HG03025 (cell line): ENCODE measurements at regions not wholly inside any gene's neighbourhood (a gene's known extent, or its start where the extent isn't known, plus 50 kb on each side); places are given as distances from the start of the nearest gene placed in this dataset.

Experiments
- ATAC-seq: cut with Tn5 transposase; IDR thresholded peaks from one replicate; pipeline ENCODE4 v1.9.1; 2021; ENCODE audit warnings: mild to moderate bottlenecking, moderate library complexity; ENCODE audit not compliant: unreplicated experiment, low FRiP score

GRCh38 chr2:140064243-140064642 is 1284.1 kb upstream of the NXPH2 start:
- ATAC-seq = no peak

DNA sequence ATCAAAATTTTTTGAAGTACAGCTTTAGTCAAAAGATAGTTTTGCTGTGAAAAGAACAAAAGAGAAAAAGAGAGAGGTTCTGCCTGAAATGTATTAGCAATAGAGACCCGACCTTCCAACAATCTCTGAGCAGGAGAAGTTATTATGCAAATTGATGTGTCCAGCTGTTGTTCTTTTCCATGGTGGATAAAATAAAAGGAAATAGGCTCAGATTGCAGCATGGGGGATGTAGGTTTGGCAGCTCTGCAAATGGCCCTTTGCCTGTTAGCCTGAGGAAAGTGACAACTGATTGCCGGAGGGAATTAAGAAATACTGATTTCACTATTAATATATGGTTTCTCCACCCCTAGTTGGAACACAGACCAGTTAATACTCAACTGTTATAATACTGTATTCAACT is 1283.2 kb upstream of the NXPH2 start:
- ATAC-seq = no peak

DNA sequence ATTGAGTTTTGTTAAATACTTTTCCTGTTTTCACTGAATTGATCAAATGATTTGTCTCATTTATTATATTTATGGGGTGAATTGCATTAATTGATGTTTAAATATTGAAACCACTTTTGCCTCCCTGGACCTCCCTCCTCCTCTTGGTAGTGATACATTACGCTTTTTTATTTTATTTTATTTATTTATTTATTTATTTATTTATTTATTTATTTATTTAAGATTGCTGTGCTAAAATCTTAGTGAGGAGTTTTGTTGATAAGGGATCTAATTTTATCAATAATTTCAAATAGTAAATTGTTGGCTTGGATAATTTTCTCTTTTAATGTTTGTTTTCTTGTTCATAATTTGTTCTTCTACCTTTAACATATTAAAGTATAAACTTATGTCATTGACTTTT is 1281.0 kb upstream of the NXPH2 start:
- no peak for ATAC-seq

GRCh38 chr2:140057928-140058327 is 1277.7 kb upstream of the NXPH2 start:
- ATAC-seq = no peak

- ATAC-seq = no peak
Measured at GRCh38 chr2:140041811-140042210, 1261.6 kb upstream of the NXPH2 start.

DNA sequence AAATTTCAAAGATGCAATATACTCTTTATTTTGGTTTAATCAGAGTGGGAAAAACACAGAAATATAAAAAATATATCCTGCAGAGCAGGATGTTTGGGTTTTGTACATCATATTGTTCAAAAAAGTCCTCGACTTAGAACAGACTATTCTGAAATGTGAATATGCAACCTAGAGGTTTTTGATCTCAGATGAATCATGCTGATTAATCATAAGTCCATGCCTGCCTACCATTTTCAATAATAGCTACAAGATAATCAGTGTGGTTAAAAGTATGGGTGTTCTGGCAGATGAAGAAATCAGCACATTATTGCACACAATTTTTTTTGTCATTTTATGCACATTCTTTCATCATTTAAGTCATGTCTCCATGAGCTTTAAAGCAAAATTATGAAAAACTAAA is 1261.0 kb upstream of the NXPH2 start:
- ATAC-seq = no peak

- ATAC-seq = no peak
Measured at GRCh38 chr2:140033638-140034037, 1253.4 kb upstream of the NXPH2 start.

- ATAC-seq = no peak
Measured at GRCh38 chr2:140027966-140028365, 1247.8 kb upstream of the NXPH2 start.

DNA sequence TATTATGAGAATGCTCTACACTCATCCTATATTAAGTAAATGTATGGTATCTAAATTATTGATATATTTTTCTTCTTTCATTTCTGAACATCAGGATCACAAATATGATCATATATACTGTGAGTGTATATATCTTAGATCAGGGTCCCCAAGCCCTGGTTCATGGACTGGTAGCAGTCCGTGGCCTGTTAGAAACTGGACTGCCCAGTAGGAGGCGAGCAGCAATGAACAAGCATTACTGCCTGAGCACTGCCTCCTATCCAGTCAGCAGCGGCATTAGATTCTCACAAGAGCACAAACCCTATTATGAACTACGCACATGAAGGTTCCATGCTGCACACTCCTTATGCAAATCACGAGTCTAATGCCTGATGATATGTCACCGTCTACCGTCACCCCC is 1247.1 kb upstream of the NXPH2 start:
- no peak for ATAC-seq

DNA sequence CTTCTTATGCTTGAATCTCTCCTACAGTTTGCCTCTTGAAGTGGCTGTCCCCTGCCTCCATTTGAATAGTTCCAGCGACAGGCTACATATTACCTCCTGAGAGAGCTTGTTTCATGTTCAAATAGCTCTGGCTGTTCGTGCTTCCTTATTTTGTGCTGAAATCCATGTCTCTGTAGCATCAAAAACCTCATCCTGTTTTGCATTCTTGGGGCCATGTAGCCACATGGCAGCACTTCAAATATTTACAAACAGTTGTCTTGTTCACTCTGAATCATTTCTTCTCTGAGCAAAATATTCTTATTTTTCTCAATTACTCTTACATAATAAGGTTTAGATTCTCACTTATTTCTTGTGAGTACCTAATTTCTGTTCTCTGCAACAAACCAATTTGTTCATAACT is 1243.1 kb upstream of the NXPH2 start:
- no peak for ATAC-seq

GRCh38 chr2:140018541-140018940 is 1238.4 kb upstream of the NXPH2 start:
- ATAC-seq = no peak

- ATAC-seq = no peak
Measured at GRCh38 chr2:140014204-140014546, 1234.0 kb upstream of the NXPH2 start.

DNA sequence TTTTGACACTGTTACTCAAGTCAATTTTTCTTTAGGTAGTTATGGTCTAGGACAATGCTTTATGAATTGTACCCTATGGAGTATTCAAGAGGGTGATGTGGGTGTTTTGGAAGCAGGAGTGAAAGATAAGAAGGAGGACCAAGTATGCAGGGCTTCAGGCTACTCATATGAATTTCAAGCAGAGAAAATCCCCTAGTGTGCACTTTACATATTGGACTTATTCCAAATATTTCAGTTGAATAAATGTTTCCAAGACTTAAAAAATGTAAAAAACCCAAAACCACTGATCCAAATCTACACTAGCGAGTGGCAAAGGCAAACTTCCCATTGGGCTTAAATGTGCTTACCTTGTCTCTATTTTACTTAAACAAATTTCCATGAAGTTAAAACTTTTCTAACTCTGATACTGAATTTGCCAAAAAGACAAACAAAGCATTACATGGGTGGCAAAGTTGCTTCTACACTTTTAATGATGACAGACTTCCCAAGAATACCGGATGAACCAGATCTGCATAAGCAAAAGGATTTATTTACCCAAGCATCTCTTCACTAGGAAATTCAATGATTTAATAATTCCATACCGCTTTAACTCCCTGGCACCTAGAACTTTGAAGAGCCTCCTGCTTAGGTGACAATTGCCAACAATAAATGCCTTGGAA is 1233.5 kb upstream of the NXPH2 start:
- ATAC-seq = no peak

DNA sequence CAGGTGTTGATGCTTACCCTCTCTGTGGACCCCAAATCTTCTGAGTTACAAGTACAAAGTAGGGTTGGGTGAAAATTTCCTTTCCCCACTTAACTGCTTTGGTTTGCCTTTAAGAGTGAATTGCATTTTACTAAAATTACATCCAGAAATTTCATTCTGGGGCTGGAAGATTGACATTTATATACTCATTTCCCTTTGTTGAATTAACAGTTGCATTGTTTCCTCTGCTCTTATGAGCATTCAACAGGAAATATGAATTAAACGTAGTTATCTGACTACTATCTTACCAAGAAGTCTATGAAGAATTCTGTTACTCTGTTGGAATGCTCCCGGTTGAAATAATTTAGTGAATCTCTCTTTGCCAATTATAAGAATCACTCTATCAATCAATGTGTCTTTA is 1231.1 kb upstream of the NXPH2 start:
- no peak for ATAC-seq

GRCh38 chr2:140002110-140002509 is 1221.9 kb upstream of the NXPH2 start:
- no peak for ATAC-seq

- ATAC-seq = no peak
Measured at GRCh38 chr2:139992711-139993345, 1212.6 kb upstream of the NXPH2 start.

GRCh38 chr2:139992078-139992477 is 1211.9 kb upstream of the NXPH2 start:
- no peak for ATAC-seq

GRCh38 chr2:139990646-139991335 is 1210.6 kb upstream of the NXPH2 start:
- no peak for ATAC-seq

DNA sequence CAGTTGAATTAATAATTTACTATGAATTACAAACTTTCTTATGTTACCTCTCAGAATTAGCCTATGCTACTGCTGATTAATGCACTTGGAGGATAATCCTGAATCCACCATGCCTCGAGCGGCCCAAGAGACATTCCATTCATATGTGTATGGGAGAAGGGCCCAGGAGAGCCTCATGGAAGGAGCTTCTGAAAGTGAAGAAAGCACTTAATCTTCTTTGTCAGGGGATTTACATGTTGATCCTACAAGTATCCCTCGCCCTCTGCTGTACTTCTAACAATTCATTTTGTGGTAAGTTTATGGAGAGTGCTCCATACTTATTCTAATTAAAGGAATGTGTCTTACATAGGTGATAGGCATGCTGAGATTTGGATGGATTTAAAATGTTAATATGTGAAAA is 1189.1 kb upstream of the NXPH2 start:
- ATAC-seq = no peak

- ATAC-seq = no peak
Measured at GRCh38 chr2:139968588-139968987, 1188.4 kb upstream of the NXPH2 start.

DNA sequence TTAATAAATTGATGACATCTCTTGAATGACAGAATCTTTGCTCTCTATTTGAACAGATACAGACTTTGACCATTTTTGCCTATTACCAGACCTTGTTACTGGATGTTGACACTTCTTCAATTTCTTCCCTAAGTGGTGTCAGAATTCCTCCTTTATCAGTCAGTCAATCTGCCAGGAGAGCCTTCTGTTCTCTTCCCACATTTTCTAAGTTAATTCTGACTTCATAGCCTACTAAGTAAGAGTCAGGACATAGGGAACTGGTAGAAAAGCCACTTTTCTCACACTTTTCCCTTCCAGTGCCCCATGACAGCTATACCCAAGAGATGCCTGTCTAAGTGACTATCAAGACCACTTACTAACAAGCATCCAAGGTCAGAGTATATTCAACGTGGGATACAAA is 1187.5 kb upstream of the NXPH2 start:
- ATAC-seq = no peak
